22Rv1 (cell line): ENCODE measurements at regions not wholly inside any gene's neighbourhood (a gene's known extent, or its start where the extent isn't known, plus 50 kb on each side); places are given as distances from the start of the nearest gene placed in this dataset.

Experiments used
- CTCF ChIP-seq: fragments of 450-650 bp; IDR thresholded peaks from 2 replicates; pipeline ENCODE4 v1.5.1; 2017; ENCODE audit warnings: mild to moderate bottlenecking
- ZFX ChIP-seq: fragments of 450-650 bp; IDR thresholded peaks from 2 replicates; pipeline ENCODE4 v1.6.1; 2017; ENCODE audit warnings: antibody characterized with exemption, borderline replicate concordance

GRCh38 chr11:110971140-110971539 lies 258.9 kb upstream of the ARHGAP20 start:
- TF ChIP-seq CTCF = no peak
- TF ChIP-seq ZFX = no peak
